ENCODE measurements at regions not wholly inside any gene's neighbourhood (a gene's known extent, or its start where the extent isn't known, plus 50 kb on each side); places are given as distances from the start of the nearest gene placed in this dataset.

- no peak for DNase-seq
- intact Hi-C loops (cut with DNase I) = no loop called here
Measured at GRCh38 chrX:1895583-1895982, 280.7 kb downstream of the ASMT start.

GRCh38 chrX:1899841-1900240 is 285.0 kb downstream of the ASMT start:
- H3K36me3 ChIP-seq = no peaks in the 10 kb centered on the region
- H3K4me3 ChIP-seq = no peak overlapping the region
- DNase-seq = no peak
- TF ChIP-seq CTCF (IDR thresholded peaks at IDR 0.05) (no peak), POLR2A (IDR thresholded peaks at IDR 0.05) (no peak)
- H3K4me1 ChIP-seq = no peaks in the 10 kb centered on the region
- peaks cover 0 to 13% (median 0%) of the 10 kb centered on the region in 4 donors for H3K27me3 ChIP-seq
- H3K9me3 ChIP-seq = no peaks in the 10 kb centered on the region
- intact Hi-C loops (cut with DNase I) = no loop called here
- 68 to 71% methylated on average over 9 to 11 of the region's 12 CpGs for WGBS, 2 donors
- H3K27ac ChIP-seq = no peak overlapping the region

More at GRCh38 chrX:1895583-1895982, 280.7 kb downstream of the ASMT start:
- no peak overlapping the region for H3K27ac ChIP-seq
- H3K9me3 ChIP-seq = no peaks in the 10 kb centered on the region
- H3K36me3 ChIP-seq = no peaks in the 10 kb centered on the region
- no peak for TF ChIP-seq POLR2A (IDR thresholded peaks at IDR 0.05)
- TF ChIP-seq CTCF (IDR thresholded peaks at IDR 0.05) = no peak
- H3K4me3 ChIP-seq = no peak overlapping the region
- no peaks in the 10 kb centered on the region for H3K27me3 ChIP-seq
- no peaks in the 10 kb centered on the region for H3K4me1 ChIP-seq

DNA sequence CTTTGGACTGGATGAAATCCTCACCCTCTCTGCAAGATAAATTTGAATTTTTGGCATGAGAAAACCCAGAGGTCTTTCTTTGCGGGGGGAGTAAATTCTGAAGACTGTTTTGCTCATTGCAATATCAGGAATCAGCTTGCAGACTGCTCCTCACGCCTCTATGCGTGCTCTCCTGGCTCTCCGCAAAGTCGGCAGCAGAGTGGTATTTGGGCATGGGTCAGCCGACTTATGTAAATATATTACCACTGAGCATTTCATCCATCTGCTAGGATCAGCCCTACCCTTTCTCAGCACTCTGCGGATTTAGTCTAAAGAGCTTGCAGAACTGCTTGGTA is 288.0 kb downstream of the ASMT start:
- Histone ChIP-seq H3K4me1 (no peaks in the 10 kb centered on the region), H3K27me3 (peaks cover 0 to 13% (median 0%) of the 10 kb centered on the region in 4 donors), H3K4me3 (no peak overlapping the region), H3K9me3 (peaks cover 0 to 12% (median 0%) of the 10 kb centered on the region in 3 donors), H3K27ac (no peak overlapping the region), H3K36me3 (no peaks in the 10 kb centered on the region)
- TF ChIP-seq CTCF (IDR thresholded peaks at IDR 0.05) = no peak
- no peak for TF ChIP-seq POLR2A (IDR thresholded peaks at IDR 0.05)
- DNase-seq = no peak
- intact Hi-C loops (cut with DNase I) = no loop called here
- WGBS, 2 donors = 41 to 73% methylated on average over 6 to 7 of the region's 7 CpGs

- Histone ChIP-seq H3K4me3 (no peak overlapping the region), H3K36me3 (no peaks in the 10 kb centered on the region), H3K4me1 (no peaks in the 10 kb centered on the region), H3K9me3 (peaks cover 0 to 12% (median 0%) of the 10 kb centered on the region in 3 donors), H3K27ac (no peak overlapping the region), H3K27me3 (peaks cover 0 to 13% (median 0%) of the 10 kb centered on the region in 4 donors)
- no peak for DNase-seq
- no peak for TF ChIP-seq CTCF (IDR thresholded peaks at IDR 0.05)
- TF ChIP-seq POLR2A (IDR thresholded peaks at IDR 0.05) = no peak
- WGBS, 2 donors = 32 to 64% methylated on average over 10 to 17 of the region's 17 CpGs
- intact Hi-C loops (cut with DNase I) = no loop called here
Measured at GRCh38 chrX:1903236-1903935, 288.5 kb downstream of the ASMT start.

DNA sequence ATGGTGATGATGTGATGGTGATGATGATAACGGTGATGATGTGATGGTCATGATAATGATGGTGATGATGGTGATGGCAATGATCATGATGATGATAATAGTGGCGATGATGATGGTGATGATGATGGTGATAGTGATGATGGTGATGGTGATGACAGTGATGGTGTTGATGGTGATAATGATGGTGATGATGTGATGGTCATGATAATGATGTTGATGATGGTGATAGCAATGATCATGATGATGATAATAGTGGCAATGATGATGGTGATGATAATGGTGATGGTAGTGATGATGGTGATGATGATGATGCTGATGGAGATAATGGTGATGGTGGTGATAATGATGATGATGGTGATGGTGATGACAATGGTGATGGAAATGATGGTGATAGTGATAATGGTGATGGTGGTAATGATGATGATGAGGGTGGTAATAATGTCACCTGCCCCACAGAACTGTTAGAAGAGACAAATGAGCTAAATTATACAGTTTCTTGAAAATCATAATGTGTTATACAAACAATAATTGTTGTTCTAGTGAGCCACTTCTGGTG is 289.9 kb downstream of the ASMT start:
- 74 to 79% methylated on average over 2 of the region's 2 CpGs for WGBS, 2 donors
- H3K27ac ChIP-seq = no peak overlapping the region
- TF ChIP-seq POLR2A (IDR thresholded peaks at IDR 0.05) (no peak), CTCF (IDR thresholded peaks at IDR 0.05) (no peak)

More for the DNA sequence above, 289.9 kb downstream of the ASMT start:
- H3K9me3 ChIP-seq = peaks cover 0 to 12% (median 0%) of the 10 kb centered on the region in 3 donors
- DNase-seq = no peak
- peaks cover 0 to 13% (median 0%) of the 10 kb centered on the region in 4 donors for H3K27me3 ChIP-seq
- H3K4me1 ChIP-seq = no peaks in the 10 kb centered on the region
- H3K36me3 ChIP-seq = no peaks in the 10 kb centered on the region
- intact Hi-C loops (cut with DNase I) = no loop called here
- H3K4me3 ChIP-seq = no peak overlapping the region

Data from esophagus squamous epithelium (tissue), 5 donors.